NCI-H1694 treated with DMSO at 0.1 percent for 48 hours (cell line): ENCODE measurements at regions not wholly inside any gene's neighbourhood (a gene's known extent, or its start where the extent isn't known, plus 50 kb on each side); places are given as distances from the start of the nearest gene placed in this dataset.

Source experiments
- DNase-seq: peaks from one replicate; lab custom pipeline; 2025; lab: John Stamatoyannopoulos, UW

DNA sequence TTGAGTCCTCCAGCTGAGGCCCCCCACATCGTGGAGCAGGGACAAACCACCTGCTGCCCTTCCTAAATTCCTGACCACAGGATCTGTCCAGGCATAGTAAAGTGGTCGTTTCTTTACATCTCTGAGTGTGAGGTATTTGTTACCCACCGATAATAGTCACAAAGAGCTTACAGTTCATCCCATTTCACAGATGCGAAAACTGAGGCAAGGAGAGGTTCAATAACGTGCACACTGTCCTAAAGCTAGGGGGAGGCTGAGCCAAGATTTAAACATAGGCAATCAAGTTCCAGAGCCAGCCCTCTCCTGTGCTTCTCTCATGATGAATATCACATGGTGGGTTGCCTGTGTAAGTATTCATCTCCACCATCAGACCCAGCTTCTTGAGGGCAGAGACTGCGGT is 135.4 kb downstream of the CCT6B start:
- DNase-seq: no peak

DNA sequence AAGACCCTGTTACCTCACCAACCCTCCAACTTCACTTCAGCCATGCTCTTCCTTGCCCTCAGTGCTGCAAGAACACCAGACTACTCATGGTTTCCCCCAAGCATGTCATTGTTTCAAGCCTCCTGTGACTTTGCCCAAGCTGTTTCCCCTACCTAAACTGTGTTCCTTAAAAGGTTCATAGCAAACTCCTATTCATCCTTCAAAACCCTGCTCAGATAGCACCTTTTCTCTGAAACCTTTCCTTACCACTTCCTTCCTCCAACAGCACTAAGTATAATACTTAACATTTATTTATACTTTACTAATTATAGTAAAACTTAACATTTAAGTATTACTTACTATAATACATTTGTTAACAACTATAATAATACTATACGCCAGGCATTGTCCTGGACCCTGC is 136.2 kb downstream of the CCT6B start:
- no peak for DNase-seq

DNA sequence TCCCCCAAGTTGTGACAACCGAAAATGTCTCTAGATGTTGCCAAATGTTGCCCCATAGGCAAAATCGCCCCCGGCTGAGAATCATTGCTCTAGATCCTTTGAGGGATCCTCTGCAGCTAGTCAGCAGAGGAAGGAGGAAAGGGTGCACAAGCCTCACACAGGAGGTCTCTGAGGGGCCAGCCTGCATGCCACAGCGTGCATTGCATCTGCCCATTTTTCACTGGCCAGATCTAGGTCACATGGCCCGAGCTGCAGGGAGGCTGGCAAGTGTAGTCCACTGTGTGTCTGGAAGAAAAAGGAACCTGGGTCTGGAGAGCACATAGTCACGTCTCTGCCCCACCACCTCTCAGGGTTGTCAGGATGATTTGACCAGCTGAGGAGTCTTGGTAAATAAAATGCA is 138.2 kb downstream of the CCT6B start:
- no peak for DNase-seq

DNA sequence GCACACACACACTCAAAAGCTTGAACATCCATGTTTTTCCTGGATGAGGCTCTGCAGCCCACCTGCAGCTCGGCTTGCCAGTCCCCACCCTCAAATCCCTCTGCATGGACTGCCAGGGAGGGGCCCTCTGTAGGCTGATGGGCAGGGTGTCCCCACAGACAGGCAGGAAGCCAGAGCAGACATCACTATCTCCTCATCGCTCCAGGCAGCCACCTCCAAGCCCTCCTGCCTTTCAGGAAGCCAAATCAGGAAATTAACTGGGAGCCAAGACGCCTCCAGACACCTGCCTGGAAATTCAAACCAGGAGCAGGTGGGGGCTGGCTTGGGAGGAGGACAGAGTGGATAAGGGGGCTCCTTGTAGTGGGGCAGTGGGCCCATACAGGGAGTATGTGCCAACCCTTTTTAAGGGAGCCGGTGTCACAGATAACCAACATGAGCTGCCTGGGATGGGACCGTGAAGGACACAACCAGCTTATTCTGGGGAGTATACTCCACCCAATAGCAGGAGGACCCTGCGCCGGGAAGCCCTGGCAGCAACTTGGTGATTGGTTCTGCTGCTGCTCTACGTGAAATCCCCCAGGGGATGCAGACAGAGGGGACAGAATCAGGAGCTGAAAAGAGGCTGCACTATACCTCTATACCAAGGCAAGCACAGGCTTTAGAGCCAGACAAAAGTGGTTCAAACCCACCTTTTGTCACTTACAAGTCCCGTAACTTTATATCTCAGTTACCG is 139.1 kb downstream of the CCT6B start:
- DNase-seq: no peak

DNA sequence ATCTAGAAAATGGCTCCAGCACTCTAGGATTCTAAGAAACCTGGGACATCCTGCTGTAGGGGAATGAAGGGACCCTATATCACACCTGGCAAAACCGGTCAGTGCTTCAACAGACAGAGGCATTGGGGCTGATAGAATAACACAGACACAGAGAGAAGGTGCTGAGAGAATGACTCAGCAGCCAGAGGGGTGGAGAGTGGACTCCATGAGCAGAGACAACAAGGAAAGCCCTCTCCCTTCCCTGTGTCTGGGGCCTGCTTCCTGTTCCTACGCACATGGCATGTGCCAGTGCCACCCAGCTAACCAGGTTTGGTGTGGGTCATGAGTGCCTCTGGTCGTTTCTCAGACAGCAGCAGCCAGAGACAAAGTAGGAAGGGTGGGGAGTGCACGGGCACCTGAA is 140.3 kb downstream of the CCT6B start:
- no peak for DNase-seq

DNA sequence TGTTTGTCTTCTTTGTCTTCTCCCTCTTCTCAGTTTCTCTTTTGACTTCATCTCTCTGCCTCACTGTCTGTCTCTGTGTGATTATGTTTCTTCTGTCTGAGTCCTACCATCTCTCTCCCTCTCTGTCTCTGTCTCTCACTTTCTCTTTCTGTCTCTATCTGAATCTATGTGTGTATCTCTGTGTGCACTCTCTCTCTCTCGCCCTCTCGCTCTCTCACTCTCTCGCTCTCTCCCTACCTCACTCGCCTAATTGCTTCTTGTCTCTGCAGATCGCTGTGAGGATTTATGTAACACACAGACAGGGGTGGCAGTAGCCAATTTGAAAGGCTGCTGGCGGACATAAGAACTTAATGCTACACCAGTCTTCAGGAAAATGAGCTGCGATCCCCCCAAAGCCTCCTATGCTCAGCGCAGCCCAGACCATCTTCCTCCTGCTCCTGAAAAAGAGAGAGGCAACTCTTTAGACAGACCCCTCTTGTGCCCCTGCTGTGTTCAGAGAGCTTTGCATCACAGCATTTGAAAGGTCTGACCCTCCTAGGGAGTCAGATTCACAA is 140.9 kb downstream of the CCT6B start:
- DNase-seq: no peak

DNA sequence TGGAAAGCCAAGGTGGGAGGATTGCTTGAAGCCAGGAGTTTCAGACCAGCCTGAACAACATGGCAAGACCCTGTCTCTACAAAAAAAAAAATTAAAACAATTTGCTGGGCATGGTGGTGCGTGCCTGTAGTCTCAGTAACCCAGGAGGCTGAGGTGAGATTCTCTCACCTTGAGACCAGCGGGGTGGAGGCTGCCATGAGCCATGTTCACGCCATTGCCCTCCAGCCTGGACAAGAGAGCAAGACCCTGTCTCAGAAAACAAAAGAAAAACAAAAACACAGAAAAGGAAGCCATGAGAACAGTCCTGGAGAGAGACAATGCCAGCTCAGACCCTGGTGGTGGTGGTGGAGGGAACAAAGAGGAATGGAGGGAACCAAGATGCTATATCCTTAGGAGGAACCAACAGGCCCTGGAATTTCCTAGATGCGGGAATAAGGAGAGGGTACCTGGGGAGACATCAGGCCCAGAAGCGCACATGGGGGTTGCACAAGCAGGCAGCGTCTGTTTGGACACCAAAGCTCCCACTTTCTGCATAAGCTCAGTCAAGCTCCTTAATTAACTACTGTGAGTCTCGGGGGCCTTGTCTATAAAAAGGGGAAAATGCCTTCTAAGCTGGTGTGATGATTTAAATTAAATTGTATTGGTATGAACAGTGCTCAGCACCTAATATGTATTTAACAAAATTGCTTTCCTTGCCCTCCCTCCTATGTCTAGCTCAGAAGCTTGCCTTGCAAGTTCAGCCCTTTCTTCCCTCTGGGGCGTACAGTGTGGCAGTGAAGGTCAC is 143.8 kb downstream of the CCT6B start:
- no peak for DNase-seq

DNA sequence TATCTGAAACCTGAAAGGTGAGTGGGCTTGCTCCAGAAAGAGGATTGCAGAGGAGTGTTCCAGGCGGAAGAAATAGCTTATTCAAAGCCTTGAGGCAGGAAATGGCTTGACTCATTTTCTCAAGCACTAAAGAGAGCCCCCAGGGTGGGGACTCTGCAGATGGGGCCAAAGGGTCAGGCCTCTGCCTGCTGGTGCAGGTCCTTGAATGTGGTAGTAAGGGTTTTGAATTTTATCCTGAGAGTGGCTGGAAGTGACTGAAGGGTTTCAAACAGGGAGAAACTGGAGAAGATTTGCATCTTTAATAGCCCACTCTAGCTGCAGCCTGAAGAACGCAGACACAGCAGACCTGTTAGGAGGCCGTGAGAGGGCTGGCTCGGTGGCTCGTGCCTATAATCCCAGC is 144.4 kb downstream of the CCT6B start:
- no peak for DNase-seq

DNA sequence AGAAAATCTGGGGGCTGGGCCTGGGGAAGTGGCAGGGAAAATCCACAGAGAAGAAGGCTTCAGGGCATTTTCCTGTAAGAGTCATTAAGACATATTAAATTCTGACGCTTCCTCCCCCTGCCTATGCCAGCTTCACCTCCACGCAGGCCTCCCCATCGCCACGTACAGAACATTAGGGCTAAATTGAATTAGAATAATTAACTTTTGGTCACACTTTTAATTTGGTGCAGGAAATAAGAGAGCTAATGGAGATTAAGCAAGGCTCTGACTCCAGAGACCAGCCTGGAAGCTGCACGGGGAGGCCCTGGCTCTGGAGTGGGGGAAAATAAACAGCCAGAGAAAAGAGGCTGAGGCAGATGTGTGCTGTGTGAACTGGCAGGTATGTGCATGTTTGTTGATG is 148.0 kb downstream of the CCT6B start:
- no peak for DNase-seq

DNA sequence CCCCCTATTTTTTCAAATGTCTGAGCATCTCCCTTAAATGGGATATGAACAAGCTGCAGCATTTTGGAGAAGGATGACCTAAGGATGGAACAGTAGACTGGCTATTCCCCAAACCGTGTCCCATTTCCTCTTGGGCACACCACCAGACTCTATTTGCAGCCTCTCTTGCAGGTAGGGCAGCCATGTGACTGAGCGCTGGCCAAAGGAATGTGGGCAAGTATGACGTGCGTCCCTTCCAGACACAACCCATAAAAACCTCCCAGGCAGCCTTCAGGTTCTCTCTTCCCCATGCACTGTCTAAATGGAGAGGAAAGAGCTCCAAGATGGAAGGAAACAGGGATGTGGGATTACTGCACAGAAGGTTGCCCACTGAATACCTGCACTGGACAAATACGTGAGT is 149.7 kb downstream of the CCT6B start:
- DNase-seq: no peak

DNA sequence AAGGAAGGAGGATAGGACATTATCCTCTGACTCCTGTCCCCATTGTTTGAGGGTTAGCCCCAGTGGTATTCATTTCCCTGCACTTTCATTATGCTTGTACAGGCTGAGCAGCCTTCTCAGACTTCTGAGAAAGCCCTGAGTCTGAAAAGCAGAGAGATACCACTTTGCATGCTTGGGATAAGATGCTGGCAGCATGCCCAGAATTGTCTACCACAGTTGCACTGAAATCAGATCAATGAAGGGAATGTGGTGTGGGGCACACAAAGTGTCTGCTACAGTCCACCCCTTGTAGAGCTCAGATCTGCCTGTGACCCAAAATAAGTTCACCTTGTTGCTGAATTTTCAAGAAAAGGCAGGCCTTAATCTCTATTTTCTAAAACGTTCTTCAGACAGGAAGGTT is 160.6 kb downstream of the CCT6B start:
- no peak for DNase-seq

DNA sequence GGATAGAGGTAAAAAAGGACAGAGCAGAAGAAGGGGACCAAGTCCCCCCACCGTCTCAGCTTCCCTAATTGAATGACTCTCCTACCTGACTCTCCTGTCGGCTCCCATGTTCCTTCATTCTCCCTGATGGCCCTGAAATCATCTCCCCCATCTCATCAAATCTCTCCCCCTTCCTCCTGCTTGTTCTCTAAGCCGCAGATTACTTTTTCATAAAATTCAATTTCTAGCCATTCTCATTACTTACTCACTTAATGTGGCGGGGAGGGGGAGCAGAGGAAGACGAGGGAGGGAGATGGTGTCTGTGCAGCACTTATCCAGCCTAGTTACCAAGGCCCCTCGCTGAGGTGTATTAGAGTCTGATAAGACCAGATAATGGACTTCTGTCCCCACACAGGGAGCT is 161.5 kb downstream of the CCT6B start:
- DNase-seq: no peak

DNA sequence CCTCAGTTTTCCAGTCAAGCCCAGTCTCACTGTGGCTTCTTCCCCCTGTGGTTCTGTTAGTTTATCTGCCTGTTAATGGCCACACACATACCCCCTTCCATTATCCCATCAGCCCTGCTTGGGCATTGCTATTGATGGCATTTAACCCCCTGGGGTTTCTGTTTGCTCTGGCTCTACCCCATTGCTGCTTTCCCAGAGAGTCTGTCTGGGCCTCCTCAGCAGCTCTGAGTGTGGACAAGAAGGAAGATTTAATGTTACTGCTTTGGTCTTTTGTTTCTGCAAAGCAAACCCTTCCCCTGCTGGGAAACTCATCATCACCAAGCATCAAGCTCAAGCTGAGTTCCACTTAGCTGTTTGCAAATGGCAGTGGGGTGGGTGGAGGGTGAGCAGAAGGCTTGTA is 162.7 kb downstream of the CCT6B start:
- no peak for DNase-seq

DNA sequence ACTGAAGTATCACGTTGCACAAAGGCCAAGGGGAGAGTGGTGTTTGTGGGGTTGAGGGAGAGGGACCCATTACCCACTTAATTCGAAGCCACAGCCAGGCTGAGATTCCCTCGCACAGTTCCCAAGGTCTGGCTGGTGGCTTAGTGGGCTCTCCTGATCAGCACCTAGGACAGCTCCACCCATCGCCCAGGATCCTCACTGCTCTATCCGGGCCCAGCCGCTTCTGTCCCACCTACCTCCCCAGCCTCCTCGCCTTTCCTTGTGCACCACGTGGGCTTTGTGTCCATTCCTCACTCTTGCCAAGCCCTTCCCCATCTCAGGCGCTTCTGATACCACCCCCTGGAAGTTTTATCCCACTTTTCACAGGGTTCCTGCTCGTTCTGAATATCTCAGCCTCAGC is 163.5 kb downstream of the CCT6B start:
- DNase-seq: no peak

DNA sequence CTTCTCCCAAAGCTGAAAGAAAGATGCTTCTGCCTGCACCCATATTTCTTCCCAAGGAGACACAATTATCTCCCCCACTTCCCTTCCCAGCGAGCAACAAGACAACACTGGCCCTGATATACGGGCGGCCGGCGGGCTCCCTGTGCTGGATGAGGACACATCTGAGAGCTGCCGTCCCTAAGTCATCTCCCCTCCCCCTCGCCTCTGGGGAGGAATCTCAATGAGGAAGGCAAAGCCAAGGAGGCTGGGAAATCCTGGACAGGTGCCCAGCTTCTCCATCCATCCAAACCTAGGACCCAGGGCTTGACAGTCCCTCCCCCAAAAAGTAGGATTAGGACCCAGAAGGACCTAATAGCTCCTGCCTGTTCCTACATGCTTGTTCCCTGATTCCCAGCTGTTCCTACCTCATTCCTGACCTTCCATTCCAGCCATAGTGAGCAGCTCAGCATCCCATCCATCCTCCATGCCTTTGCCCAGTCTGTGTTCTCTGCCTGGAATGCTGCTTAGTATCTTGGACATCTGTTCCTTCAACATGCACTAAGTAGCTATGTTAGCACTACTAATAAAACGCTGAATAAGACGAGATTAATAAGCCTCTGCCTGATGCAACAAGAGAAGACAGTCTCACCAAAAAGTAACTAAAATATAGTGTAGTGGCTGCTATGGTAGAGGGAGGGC is 167.9 kb downstream of the CCT6B start:
- DNase-seq: peak; percentile 41

DNA sequence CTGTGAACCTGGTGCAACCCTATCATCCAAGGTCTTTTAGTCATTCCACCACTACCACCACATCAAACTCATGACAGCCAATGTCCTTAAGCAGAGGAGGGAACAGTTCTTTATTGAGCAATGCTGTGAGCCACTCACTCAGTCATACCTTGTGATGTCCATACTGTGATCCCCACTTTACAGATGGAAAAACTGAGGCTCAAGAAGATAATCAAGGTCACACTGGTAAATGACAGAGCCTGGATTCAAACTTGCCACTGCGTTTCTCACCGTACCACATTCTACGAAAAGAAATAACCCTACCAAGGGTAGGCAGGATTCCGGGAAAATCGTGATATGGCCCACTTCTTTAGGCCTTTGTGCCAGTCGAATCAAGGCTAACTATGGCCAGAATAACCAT is 172.6 kb downstream of the CCT6B start:
- DNase-seq: no peak

DNA sequence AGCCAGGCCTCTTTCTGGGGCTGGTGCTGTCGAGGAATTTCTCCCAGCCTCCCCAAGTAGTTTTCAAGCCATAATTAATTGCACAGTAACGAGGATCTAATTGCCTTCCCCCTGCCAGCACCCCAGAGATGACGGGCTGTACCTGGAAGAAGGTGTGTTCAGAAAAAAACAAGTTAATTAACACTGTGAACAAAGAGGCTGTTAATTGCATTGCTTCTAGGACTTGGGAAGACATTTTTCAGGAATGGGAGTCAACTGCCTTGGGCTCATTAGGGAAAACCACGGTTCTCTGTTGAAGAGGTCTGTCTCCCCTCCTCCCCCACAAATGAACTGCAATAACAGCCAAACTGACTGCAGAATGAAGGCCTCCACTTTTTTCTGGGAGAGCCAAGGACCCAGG is 176.7 kb downstream of the CCT6B start:
- no peak for DNase-seq

DNA sequence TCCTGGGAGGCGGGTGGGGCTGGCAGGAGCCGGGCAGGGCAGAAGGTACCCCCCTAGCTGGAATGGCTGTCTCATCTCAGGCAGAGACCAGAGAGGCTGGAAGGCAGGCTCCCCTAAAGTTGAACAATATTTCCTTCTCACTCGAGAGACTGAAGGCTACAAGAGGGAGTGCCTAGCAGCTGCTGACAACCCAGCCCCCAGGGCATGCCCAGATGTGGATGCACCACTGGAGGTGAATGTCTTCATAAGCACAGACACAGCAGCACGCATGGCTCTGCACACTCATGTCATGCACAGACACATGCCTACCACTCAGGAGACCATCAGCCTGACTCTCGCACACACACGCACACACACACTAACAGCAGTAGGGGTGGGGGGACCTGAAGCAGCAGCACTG is 179.0 kb downstream of the CCT6B start:
- DNase-seq: no peak

DNA sequence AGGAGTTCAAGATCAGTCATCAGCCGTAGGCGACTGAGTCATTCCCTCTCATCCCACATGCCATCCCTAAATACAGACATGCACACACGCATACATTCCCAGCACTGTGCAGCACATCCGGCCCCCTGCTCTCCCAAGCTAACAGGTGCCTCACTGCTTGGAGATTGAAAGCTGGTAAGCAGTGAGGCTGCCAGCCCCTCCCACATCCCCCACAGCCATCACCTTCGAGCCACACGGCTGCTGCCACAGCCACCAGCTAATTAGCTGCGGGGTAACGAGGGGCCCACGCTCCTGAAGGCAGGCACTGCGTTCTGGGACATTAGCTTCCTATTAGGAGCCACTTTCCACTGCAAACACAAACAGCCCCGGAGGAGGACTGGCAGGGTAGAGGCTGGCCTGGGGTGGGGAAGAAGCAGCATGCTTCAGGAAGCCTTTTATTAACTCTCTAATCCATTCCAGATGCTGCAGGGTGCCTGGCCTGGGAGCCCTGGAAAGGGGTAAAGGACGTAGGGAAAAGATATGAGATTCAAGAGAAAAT is 179.6 kb downstream of the CCT6B start:
- DNase-seq: no peak

DNA sequence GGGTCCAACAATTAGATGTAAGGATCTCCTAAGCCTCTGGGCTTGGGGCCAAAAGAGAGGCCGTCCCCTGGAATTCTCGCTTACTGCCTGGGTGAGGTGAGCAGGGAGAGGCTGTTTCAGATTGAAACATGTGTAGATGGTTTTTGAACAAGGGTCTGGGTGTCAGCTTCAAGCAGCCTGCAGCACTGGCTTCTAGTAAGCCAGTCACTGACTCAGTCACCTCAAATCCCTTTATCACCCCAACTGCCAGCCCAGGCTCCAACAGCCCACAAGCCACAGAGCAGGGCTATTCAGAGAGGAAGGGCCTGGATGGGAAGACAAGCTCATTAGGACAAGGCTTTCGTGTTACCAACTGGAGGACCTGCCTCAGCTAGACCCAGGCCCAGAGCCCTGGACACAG is 180.2 kb downstream of the CCT6B start:
- no peak for DNase-seq

DNA sequence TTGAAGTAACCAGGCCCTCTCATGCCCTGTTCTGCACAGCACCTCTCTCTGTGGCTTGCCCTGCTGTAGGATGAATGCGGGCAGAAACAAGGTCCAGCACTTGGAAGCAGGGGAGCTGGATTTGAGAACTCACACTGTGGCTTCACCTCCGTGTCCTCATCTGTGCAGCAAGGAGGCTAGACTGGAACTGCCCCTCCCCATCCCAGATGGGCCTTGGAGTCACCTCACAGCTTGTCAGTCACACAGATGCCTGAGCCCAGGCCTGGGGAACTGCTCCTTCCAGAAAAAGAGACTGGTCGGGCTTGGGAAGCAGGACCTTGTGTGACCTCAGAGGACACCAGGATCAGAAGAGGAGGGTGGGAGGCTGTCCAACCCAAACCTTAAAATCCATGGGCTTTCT is 180.8 kb downstream of the CCT6B start:
- DNase-seq: no peak
